ENCODE measurements at regions not wholly inside any gene's neighbourhood (a gene's known extent, or its start where the extent isn't known, plus 50 kb on each side); places are given as distances from the start of the nearest gene placed in this dataset.
"Not testable (repeated sequence)": the region's sequence is repeated elsewhere in the genome, so short reads cannot be mapped to it uniquely, and the experiment has no call there.

DNA sequence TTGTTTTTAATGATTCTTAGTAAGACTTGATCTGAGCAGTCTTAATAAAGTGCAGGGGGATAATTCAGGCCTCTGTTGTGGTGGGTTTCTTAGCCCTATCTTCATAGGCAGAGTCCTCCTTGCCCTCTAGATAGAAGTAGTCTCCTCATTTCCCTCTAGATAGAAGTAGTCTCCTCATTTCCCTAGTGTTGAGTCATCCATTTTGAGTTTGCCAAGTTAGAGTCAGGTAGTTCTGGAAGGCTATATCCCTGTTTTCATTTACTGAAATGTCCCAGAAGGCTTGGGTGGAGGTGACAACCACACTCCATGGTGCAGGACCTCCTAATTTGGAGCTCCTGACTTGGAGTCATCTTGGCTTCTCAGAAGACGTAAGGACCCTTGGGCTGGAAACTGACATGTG is 384.6 kb downstream of the MLLT3 start:
- DNase-seq: no peak

DNA sequence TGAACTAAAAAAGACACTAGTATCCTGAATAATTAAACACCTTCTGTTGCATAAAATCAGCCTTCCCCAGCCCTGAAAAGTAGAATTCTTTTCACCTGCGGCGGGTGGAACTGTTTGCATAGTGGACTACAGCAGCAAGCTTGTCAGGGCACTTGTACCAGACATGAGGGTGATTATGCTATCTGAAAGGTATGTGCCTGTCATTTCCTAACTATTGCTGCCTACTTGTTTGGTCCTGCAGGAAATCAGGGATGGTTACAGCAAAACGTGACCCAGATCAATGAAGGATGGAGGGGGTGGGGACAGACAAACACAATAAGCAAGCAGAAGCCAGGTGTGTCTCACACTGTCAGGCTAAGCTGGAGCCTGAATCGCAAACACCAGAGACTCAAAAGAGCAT is 385.6 kb downstream of the MLLT3 start:
- no peak for DNase-seq

DNA sequence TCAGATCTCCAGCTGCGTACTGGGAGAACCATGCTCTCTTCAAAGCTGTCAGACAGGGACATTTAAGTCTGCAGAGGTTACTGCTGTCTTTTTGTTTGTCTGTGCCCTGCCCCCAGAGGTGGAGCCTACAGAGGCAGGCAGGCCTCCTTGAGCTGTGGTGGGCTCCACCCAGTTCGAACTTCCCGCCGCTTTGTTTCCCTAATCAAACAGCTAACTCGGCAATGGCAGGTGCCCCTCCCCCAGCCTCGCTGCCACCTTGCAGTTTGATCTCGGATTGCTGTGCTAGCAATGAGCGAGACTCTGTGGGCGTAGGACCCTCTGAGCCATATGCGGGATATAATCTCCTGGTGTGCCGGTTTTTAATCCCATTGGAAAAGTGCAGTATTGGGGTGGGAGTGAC is 387.1 kb downstream of the MLLT3 start:
- not testable (repeated sequence) for DNase-seq

DNA sequence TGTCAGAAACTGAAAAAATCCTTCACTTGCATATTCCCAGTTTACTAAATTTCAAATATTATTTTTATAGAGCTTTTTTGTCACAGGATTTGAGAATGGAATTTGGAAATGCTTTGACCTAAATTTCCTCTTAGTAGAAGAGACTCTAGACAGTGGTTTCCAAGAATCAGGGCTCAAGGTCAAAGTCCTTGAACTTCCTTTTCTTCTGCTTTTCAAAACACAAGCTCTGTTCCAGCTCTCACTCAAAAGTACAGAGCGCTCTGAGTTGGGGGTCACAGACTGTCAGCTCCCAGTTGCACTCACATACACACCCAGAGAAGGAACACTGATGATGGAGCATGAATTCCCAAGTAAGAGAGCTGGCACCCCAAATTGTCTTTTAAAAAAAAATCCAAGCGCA is 394.2 kb downstream of the MLLT3 start:
- no peak for DNase-seq

DNA sequence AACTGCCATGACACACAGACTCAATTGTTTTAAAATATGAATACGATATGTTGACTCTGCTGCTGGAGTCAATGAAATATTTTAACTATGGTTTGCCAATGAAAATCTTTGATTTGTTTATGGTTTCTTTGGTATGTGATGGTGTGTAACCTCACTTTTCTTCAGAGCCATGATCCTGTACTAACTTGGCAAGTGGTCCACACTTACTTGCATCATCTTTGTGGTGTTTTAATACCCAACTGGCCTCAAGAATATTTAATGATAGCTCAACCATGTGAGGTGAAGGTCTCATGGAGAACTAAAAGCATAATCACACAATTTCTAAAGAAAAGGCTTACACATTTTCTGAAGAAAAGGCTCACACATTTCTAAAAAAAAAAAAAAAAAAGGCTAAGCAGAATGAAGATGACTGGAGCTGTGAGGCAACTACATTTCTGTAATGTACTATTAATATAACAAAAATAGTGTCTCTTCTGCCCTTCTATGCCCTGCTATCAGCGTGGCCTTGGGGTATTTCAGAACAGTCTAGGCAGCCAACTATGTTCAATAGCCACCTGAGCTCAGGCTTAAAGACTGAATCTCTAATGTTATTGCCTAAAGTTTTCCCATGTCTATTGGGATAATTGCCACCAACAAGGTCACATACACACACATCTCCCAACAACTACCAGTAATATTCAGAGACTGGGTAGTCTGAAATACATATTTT is 395.0 kb downstream of the MLLT3 start:
- no peak for DNase-seq

DNA sequence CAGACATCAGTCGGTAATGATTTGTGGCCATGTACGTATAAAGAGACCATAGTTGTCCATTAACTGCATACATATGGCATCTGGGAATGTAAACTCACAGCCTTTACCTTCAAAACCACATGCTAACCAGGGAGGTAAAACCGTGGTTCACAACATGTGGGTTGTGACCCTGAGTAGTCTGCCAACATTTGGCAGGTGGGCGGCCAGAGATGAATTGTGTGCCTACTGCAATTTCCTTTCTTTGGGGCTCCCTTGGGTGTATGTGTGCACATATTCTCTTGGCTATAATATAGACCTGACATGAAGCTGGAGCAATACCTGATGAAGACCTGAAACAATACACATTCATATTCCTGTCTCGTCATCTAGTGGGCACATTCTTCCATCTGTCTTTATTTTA is 396.0 kb downstream of the MLLT3 start:
- DNase-seq: no peak

DNA sequence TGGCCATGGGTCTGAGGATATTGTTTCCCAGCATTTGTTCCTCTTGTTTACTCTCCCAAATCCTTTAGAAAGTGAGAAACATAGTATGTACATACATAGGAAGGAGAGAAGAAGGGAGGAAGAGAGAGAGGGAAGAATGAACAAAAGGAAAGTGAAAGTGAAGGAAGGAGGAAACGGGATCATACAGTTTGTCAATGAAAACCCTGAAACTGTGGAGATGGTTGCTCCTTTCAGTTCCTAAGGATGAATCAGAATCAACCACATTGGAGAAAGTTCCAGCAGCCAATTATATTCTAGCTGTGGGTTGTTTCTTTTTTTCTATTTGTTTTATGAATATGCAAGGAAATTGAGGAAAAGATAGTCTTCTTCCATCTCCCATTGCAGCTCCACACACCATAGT is 396.5 kb downstream of the MLLT3 start:
- no peak for DNase-seq

DNA sequence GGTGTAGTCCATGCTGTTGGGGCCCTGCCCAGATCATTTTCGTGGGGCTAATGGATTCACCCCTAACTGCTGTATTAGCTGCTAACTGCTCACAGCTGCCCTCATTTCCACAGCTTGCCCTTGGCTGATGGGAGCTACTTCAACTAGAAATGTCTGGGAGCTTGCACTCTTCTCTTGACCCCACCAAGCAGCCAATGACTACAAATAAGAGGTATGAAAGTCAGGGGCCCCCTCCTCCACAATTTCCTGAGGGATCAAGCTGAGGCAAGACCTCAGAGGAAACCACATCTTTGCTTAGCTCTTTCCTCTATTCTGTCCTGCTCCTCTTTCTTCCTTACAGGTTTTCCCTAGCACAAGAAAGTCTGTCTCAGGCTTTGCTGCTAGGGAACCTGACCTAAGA is 397.5 kb downstream of the MLLT3 start:
- DNase-seq: no peak

DNA sequence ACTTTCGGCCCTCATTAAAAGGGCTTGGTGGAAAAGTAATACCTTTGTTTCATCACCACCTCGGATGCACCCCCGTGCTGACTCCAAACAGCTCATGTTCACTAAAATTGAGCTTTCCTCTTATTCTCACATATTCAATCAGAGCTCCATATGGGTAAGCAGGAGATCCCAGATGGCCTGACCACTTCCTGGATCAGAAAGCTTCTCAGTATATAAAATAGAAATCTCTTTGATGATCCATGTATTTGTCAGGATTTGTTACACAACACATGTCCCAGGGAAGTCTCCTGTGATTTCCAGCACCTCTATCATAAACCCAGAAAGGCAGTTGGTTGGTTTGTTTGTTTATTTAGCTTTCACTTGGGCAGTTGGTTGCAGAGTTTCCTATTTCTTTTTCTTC is 402.0 kb downstream of the MLLT3 start:
- no peak for DNase-seq

DNA sequence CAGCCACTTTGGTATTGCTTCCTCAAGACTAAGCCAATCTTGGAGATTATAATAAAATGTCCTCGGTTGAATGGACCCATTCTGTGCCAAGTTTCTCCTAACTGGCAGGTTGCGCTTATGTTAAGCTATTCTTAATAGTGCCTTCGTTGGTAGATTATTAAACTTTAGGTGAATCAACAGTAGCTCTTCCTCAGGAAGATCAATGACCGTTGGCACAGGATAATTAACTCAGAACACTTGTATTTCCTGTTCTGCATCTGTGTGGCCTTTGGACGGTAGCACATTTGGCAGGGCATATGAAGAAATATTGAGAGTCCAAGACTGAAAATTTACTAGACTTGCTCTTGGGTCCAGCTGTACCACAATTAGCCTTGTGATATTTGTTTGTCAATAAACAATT is 402.9 kb downstream of the MLLT3 start:
- DNase-seq: no peak

DNA sequence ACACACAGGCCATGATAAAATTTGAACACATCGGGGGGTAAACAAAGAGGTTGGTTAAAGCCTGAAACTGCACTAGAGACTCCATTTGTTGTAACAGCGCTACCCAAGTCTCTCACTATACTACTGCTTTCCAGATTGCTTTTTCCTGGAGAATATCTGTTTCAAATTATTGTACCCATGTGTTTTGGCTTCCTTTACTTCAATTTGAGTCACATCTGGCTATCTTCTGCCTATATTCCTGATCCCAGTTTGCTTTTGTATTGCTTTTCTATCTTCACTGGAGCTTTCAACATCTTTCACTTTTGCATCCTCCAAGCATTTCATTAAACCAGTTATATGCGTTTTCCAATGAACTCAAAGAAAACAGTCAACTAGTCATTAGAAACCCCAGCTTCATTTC is 404.7 kb downstream of the MLLT3 start:
- no peak for DNase-seq

DNA sequence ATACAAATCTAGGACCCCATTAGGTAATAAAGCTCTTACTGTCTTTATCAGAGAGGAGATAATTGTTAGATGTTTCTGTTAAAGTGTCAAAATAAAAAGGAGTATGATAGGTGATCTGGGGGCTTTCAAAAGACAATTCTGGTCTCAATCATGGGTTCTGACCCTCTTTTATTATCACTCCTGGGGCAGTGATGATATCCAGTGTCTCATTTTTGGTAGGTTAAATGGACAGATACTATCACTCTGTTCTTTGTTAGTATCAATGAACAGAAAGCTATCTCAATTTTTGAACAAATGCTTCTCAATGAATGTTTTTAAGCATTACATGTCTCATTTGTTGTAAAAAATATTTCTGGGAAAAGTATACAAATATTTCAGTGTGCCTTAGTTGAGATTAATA is 405.9 kb downstream of the MLLT3 start:
- no peak for DNase-seq

DNA sequence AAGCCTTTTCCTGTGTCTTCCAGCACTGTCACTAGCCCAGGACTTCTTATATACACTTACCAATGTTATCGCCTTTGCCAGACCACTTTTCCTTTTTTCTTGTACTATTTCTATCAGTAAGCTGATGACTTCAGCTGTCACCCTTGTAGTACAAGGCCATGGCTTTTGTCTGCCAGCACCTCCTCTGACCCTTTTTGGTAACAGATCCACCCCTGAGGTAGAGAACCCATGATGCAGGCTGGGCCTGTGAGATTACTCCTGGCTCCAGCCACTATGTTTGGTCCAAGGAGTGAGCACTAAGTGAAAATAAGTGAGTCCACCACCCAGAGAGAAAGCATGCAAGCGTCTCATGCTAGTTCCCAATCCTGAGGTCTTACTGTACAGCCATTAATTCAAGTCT is 406.7 kb downstream of the MLLT3 start:
- no peak for DNase-seq

DNA sequence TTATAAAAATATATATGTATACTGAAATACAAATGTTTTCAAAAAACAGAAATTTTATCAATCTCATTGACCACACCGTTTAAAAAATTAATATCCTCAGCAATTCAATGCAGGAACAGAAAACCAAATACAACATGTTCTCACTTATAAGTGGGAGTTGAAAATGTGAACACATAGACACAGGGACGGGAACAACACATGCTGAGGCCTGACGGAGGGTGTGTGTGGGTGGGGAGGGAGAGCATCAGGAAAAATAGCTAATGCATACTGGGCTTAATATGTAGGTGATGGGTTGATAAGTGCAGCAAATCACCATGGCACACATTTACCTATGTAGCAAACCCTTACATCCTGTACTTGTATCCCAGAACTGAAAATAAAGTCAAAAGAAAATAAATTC is 409.5 kb downstream of the MLLT3 start:
- no peak for DNase-seq

DNA sequence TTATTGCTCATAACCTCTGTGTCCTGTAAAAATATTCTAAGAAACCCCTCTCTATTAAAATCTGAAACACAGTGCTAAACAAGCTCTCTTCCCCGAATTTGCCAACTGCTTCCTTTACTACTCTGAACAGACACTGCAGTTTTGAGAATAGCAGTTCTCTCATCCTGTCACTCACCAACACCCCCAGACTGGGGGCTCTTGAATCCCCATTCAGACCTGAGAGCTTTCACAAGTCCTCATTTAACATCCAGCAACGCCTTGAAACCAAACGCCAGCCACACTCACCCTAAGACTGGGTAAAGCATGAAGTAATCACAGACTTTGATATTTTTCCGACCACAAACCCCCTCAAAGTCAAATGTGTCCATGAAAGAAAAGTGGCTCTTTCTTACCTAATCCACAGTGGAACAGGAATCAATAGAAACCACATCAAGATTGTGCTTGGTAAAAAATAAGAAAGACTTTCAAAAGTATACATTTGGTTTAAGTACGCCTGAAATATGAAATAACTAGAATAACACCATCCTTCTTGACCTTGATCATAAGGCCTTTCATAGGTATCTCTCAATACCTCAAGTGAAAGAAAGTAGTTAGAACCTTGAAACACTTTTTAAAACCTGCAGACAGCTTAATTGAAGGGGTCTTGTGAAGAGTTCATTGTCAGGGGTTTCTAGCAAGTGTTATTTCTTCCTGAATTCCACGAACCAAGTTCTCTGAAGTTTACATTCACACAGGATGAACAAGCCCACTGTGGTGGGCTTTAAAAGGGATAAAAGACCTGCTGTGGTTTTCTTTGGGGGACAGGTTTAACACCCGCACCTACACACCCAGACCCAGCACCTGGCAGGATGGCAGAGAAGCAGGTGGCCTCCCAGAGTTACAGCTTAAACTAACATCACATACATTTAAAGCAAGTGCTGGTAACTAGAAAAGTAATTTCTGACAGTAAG is 412.6 kb downstream of the MLLT3 start:
- DNase-seq: no peak

DNA sequence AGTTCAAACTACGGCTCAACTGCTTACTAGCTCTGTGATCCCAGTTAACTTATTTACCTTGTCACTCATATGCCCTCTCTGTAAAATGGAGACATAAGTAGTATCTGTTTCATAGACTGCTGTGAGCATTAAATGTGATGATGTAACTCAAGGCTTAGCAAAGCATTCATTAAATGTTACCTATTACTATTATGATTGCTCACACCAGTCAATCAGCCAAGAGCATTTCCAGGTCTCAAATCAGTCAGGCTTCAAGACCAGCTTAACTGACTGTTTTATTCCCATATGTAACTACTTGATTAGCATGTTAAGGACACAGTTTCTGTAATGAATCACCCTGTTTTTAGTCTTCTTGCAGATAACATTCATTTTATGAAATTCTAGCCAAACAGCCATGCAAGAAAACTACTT is 413.3 kb downstream of the MLLT3 start:
- no peak for DNase-seq

DNA sequence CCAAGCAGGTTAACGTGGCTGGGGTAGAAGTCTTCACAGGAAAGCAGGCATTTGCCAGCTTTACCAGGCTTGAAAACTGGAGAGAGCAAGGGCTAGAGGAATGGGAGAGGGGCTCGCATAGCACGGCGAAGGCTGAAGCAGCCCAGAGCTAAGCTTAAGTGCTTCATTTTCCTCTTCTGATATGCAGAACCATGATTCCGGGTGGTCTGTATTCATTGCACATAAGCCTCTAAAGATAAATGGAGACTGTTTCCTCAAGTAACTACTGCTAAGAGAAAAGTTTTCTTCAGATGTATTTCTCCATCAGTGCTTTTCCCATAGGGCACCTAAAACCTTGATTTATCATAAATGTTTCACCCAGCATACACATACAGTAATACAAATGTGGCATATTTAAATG is 414.1 kb downstream of the MLLT3 start:
- DNase-seq: no peak

DNA sequence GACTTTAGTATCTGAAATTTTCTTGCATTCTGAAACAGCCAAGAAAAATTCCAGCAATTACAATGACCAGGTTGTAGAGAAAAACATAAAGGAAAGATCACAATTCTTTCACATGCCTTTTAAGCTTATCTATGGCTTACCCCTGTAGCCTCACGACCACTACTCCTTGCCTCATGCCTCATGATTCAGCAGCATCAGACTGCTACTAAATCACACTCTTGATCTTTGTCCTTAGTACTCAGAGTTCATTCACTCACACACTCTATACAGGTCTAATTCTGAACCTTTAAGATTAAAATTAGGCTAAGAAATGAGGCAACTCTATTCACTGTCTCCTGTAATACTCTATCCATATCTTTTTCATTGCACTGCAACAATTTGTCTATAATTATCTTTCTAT is 415.1 kb downstream of the MLLT3 start:
- no peak for DNase-seq

DNA sequence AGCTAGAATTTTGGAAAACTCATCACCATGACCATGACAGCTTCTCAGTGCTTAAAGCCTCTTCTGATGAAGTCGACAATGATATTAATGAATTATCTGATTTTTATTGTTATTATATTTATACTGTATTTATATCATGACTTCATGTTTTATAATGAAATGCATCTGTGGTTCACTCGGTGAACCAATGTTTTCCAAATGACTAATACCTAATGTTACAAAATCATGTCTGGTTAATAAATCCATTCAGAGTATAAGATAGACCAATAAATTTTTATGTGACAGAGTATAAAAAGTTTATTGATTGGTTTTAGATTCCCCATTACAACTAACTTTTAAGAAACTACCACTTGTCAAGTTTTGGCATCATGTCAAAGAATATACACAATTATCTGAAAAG is 416.5 kb downstream of the MLLT3 start:
- DNase-seq: no peak

DNA sequence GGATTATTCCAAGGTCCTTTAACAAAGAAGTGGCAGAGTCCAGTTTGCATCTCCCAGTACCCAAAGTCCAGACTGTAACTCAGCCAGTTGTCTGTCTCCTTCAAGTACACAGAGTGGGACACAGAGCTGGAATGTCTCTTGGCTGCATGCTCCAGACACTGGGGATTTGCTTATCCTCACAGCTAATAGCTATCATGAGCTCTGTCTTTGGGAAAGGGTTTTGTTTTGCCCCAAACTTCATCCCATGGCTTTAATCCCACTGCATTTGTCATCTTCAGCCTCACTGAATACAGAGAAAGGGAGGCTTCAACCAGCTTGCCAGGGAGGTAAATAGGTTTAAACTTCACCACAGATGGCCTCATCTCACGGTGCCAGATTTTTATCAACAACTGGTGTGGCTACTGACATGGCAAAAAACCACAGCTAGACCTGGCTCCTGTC is 412.2 kb upstream of the SLC24A2 start:
- no peak for DNase-seq

DNA sequence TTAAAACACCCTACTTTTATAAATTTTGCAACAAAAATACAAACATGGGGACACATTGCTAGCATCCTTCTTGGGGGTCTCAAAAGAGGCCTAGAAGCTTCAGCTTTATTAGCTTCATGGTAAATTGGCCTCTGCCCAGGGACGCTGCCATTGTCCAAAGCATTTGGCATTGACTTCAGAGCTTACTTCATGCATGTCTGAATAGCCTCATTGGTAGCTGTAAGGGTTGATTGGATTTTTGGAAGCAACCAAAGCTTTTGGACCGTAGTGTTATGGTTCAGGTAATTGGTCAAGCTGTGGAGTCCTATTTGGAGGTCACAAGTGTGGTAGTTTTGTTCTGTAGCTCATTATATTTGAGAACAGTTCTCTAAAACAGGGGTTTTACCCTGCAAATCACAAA is 411.7 kb upstream of the SLC24A2 start:
- no peak for DNase-seq

DNA sequence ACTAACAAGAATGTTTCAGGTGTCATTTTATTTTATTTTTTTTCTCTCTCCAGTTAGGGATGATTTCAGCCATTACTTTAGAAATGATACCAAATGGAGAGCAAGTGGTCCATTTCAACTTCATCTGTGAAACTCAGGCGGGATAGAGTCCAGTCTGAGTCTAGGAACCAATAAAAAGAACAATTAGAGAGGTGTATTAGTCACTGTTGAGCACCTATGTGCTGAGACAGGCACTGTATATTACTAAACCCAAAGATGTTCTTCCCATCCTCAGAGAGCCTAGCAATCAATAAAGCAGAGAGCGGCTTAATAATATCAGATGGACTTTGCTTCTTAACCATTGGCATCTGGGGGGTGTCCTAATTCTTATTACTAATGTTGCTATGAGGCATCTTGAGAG is 410.3 kb upstream of the SLC24A2 start:
- DNase-seq: no peak

DNA sequence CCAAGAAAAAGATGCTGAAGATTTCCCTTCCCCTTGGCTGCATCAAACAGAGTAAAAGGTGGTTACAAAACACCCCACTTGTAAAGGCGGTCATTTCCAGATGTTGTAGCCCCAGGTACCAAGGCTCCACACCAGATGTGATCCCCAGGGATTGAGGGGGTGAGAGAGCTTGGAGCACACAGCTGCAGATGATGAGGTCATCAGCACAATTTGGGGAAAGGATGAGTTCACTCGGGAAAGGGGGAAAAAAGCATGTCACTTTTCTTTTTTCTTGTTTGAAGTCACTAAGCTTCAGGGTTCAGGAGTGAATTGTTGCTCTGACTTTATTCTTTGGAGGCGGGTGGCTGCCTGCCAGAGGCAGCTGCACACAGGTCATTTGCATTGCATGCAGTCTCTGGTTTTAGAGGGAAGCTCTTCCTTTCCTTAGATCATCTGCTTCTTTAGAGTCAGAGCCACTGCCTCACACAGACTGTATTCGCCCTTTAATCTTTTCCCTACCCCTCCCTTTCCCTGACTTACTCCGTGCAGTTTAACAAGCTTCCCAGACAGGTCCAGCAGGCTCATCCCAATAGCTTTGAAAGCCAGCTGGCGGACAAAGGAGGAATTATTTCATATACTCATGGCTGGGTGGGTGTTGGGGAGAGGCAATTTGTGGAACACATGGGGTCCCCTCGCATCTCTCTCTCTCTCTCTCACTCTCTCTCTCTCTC is 409.3 kb upstream of the SLC24A2 start:
- no peak for DNase-seq

Data from AML-193 (cell line).